Kasumi-1 (cell line): ENCODE measurements at regions not wholly inside any gene's neighbourhood (a gene's known extent, or its start where the extent isn't known, plus 50 kb on each side); places are given as distances from the start of the nearest gene placed in this dataset.
"Not testable (repeated sequence)": the region's sequence is repeated elsewhere in the genome, so short reads cannot be mapped to it uniquely, and the experiment has no call there.

Source experiments
- DNase-seq, 2 experiments: peaks; one replicate each; lab custom pipeline; 2025; lab: John Stamatoyannopoulos, UW

DNA sequence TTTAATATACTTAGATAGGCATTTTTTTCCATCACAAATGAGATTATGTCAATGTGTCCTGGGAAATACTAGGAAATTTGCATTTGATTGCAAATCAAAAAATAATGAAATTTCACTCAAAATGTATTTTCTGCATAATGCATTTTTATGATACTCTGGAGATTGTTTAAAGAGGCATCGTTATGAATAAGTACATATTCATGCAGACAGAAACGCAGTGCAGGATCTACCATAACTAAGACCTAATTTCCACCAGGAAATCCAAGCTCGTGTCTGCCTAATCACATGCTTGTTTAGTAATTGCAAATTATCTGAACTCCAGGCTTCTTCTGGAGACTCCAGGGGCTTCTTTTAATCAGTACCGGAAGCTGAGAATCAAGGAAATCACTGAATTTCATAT lies 163.5 kb upstream of the MXRA5 start:
- no peak for DNase-seq

DNA sequence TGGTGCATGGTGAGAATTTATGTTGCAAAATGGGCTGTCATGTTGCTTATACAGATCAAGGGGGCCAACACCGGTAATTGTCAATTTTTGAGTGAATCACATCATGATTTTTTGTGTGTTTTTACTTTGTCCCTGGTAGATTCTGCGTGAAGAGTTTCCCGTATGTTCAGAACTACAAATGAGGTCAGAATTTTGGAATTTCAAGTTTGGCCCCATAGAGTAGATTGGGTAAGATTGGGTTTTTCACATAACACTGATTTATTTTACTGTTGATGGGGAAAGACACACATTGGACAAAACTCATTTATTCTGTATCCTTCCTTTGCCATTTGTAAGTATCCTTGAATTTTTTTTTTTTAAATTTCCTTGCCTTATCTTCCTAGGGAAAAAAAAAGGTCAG lies 158.5 kb upstream of the MXRA5 start:
- no peak for DNase-seq

DNA sequence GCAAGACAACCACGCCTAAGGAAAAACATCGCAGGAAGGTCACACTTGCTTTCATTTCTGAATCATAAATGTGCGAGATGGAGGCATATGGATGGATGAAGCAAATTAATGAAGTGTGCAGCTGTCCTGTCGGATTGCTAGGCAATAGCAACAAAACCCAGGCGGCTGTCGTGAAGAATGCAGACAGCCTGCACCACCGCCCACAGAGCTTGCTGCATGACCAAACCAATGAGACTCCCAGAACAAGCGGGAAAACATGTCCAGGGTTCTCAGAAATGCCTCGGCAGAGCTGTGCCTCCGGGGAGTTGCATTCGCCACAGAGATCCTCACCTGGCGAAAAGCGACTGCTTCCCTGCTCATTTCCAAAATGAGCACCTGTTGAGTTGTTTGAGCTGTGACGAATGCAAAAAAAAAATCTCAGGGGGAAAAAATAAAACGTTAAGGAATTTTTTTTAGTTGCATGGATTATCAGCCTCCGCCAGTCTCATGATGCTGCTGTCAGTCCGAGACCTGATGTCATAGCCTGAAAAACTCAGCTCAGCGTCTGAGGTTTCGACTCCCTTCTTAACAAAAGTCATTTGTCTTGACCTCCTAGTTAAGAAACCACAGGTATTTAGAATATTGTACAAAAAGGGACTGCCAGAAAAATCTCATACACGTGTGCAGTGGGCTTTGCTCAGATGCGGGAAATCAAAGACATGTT lies 155.5 kb upstream of the MXRA5 start:
- DNase-seq = no peak

DNA sequence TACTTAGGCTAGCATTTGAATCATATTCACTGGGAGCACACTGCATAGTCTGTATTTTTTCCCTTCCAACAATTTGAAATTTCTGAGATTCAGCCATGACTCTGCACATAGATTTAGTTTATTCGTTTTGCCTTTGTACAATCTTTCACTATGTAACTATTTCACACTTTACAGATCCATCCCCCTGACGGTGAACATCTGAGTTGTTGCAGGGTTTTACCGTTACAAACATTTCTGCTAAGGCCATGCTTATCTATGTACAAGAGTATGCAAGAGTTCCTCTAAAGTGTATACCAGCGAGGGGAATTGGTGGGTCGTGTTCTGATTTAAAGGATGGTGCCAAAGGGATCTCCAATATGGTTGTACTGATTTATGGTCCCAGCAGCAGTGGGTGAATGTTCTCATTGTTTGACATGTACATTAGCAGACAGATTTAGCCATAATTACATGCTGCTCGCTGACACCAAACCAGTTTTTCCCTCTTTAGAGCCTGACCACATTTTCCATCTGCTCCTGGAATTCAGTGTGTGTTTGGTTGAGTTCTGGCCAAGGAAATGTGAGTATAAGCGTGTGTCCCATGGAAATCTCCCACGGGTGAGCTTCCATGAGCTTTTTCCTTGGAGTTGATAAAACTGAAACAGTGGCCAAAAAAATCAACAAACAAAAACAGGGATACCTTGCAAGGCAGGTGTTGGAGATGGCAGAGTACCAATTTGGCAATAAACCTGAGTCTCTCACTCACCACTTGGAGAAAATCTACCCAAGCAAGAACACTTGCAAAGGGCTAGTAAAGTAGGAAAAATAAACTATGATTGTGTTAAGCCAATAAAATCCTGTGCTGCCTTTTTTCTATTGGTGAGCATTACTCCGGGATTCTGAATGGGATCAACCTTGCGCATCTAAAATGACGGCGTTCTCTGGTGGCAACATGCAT lies 149.7 kb upstream of the MXRA5 start:
- DNase-seq = not testable (repeated sequence)

DNA sequence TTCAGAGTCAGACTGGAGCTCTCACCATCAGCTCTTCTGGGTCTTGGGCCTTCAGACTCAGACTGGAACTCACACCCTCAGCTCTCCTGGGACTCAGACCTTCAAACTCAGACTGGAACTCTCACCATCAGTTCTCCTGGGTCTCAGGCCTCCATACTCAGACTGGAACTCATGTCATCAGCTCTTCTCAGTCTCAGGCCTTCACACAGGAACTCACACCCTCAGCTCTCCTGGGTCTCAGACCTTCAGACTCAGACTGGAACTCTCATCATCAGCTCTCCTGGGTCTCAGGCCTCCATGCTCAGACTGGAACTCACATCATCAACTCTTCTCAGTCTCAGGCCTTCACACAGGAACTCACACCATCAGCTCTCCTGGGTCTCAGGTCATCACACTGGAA lies 147.2 kb upstream of the MXRA5 start:
- no peak for DNase-seq

DNA sequence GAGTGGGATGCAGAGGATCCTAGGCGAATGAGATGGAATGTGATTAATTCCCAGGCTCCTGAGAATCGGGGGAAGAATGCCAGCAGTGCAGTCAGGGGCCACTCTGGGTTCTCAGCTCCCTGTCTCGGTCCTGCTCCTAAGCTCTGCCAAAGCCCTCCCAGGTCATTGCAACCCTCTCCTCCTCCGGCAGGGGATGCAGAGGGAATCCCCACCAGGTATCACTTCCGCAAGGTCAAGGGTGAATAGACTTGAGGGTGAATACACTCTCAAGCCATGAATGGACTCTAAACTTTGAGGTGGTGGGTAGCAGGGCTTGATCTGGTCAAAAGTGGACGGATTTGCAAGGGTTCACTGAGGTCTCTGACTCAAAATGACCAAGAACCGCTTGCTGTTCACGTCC lies 139.3 kb upstream of the MXRA5 start:
- no peak for DNase-seq

DNA sequence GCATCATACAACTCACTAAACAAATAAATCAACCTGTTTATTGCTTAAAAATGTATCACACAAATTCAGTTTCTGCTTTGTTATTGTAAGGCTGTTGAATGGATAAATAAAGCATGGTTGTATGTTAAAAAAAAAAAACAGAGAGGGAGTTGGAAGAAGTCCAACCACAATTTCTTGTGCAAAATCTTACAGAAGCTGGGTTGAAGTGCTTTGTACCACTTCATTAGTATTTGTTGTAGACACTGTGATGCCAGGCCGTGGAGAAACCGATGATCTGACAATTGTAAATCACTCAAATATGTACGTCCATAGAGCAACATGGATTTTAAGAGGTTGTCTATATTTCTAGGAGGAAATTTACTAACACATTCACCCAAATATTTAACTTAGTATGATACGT lies 132.6 kb upstream of the MXRA5 start:
- no peak for DNase-seq

DNA sequence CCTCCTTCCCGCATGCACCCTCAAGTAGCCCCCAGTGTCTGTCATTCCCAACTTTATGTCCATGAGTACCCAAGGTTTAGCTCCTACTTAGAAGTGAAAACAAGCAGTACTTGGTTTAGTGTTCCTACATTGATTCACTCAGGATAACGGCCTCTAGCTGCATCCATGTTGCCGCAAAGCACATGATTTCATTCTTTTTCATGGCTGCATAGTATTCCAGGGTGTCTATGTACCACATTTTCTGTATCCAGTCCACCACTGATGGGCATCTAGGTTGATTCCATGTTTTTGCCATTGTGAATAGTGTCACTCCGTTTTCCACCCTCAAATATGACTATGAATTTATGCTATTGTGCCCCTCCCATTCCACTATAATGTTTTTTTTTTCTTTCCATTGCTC lies 130.5 kb upstream of the MXRA5 start:
- DNase-seq = no peak

DNA sequence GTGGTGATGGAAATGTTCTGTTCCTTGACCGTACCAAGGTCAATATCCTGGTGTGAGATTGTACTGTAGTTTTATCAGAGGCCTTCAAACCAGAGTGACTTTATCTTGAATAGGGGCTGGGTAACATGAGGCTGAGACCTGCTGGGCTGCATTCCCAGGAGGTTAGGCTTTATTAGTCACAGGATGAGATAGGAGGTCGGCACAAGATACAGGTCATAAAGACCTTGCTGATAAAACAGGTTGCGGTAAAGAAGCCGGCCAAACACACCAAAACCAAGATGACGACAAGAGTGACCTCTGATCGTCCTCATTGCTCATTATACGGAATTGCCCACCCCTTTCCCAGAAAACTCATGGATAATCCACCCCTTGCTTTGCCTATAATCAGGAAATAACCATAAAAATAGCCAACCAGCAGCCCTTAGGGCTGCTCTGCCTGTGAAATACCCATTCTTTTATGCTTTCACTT lies 123.8 kb upstream of the MXRA5 start:
- not testable (repeated sequence) for DNase-seq

DNA sequence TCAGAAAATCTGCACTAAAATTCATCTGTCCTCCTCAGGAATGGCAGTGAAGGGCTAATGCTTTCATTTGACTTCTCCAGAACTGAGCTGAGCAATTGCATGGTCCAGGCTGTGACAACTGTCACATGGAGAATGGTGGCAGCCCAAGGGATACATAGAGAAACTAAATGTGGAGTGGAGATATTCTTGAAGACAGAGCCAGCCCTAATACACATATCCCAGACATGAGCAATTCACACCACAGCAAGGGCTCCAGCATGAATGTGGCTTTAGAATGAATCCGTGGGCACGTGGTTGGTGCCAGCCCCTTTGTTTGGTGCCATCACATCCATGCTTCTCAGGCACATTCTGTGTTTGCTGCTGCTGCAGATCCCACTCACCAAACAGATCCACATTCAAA lies 121.6 kb upstream of the MXRA5 start:
- DNase-seq = no peak

DNA sequence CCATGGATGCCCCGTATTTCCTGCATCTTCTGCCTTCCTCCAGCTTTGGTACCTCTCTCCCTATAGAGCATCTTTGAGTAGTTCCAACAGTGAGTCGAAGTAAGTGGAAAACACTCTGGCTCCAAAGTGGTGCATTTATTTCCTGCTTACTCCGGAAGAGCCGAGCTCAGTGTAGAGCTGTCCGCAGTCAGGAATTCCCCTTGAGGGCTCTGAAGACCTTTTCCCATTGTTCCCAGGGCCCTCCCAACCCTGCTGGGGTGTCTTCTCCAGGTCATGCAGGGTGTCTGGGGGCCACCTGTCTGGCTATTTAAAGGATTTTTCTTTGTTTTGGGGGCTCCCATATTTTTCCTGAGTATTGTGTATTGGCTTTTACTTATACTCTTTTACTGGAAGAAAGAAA lies 118.6 kb upstream of the MXRA5 start:
- no peak for DNase-seq

DNA sequence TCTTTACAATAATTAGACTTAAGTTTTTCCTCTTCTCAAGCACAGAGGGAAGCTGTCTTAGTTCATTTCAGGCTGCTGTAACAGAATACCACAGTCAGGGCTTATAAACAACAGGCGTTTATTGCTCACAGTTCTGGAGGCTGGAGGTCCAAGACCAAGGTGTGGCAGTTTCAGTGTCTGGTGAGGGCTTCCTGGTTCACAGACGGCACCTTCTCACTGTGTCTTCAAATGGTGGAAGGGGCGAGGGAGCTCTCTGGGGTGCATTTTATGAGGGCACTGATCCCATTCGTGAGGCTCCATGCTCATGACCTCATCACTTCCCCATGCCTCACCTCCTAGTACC lies 115.7 kb upstream of the MXRA5 start:
- DNase-seq = no peak

DNA sequence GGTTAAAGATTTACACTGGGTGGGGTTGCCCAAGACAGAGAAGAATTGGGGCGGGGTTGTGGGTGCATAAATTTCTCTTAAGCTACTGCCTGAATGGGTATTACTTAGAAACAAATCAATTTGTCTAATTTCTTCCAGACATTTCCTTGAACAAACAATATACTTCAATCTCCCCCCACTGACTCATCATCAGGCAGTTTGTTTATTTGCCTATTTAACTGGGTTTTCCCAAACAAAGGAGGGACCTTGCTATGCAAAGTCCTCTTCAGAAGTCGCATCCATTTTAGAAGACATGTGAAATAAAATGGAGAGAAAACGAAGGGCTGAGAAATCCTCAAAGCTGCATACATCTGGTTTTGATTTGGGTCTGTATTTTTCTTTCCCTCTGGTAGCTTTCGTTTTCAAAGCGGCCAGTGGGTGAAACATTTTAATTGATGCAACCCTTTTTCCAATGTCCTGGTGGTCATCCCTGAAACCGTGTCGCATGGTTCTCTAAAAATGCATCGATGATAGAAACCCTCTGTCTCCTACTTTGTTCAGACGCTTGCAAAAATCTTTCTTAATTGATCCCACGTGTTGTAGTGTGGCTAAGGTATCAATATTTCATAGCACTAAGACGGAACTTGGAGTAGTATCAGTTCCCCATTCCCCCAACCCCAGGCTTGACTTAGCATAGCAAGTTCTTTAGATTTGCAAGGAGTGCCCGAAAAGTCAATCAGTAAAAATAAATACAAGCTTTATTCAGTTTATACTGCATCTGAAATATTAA lies 115.1 kb upstream of the MXRA5 start:
- DNase-seq = no peak

DNA sequence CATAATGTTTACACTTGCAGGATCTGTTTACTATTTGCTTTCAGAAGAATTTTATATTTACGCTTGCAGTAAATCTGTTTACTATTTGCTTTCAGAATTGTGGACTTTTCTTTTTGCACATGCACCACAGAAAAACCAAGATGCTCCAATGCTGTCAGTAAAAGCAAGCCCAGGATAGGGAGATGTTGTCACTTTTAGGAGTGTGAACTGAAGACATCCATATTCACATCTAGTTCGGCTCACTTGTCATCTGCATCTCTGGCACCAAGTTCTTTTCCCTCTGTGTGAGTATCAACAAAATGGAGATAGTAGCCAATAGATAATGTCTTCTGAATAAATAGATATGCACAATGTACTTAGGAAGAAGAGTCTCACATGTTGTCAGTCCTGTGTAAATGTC lies 109.3 kb upstream of the MXRA5 start:
- no peak for DNase-seq

DNA sequence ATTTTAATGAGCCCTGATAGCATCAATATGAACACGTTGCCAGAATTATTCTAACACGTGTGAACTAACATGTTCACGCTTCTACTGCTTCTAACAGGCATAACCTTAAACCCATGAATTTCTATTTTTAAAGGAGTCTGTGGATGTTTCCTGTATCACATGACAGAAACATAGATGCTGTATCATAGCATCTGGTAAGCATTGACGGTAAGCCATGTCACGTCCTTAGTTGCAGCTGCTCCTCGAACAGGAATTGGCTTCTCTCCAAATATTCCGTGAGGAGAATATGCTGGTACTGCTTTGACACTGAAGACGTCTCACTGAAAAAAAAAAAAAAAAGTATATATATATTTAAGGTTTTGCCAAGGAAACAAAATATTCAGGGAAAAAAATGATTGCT lies 105.1 kb upstream of the MXRA5 start:
- no peak for DNase-seq

DNA sequence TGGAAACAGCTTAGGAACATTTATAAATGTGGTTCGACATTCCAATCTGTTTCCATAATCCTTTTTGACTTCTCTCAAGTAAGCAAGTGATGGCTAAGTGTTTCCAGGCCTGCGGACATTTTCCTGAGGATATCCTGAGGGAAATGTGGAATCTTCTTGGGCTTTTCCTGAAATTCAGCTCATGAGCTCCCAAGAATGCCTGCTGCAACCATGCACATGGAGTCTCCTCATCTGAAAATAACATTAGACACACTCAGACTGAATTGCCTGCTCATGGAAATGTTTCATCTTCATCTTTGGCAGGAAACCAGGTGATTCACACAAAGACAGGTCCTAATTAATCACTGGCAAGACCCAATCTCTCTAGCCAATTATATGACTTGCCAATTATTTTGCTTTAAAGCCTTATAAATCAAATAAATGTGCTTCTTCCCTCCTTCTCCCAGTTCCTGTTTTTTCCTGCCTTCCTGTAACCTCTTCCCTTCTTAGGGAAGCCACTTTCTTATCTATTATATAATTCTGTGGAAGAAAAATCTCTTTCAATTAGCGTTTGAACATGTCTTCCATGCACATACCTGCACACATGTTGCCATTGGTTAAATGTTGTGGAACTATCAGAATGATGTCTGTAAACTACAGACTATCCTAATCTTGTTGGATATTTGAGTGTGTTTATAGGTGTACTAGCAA lies 104.6 kb upstream of the MXRA5 start:
- no peak for DNase-seq

DNA sequence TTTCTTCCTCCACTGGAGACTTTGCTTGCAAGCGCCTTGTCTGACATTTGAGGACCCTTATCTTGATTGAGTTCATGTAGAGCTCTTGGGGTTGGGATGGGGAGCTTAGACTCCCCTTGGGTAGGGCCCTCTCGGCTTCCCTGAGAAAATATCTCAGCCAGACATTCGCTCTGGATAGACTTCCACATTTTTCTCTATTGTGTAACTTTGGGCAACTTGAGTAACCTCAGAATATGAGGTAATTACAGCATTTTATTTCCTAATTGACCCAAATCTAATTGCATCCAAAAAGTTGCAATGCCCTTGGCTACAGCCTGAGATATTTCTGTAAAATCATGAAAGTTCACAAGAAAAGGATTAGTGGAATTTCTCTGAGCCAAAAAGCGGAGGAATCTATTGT lies 102.8 kb upstream of the MXRA5 start:
- DNase-seq = no peak

DNA sequence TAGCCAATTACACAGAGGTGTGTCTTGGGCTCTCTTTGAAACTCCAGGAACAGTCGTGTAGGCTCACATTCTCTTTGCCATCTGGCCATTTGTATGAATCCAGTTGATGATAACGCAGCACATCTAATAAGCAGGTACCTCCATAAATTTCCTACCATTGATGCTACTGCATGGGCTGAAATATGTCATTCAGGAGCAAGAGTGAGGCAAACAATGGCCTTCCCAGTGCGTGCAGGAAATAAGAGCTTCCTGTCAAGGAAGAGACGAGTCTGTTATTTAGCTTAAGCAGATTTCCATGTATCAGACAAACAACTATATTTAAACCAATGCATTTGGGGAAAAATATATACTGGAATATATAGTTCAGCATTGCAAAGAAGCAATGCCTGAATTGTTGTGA lies 102.1 kb upstream of the MXRA5 start:
- DNase-seq = no peak

DNA sequence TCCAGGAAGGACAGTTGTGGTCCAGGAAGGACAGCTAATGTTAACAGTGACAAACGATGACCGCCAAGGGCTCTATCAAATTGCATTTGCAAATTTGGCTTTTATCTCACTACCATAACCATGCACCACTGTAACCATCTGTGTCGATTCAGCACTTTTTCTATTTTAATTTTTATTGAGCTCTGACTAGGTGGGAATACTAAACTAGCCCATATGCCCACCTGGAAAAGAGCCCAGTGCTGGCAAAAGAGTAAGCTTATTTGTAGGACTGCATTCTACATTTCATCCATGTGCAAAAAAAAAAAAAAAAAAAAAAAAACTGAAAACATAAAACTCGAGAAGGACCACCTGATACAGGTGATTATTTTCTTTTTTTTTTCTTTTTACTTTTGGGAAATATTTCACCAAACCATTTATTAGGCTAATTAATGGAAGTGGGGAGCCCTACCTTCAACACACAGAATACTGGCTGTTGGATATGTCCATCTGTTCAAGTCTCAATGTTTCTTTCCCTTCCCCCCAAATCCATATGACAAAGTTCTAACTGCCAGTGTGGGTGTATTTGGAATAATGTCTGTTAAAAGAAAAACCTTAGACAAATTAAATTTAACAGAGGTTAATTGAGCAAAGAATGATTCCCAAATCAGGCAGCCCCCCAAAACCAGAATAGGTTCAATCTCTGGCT lies 99.5 kb upstream of the MXRA5 start:
- no peak for DNase-seq

DNA sequence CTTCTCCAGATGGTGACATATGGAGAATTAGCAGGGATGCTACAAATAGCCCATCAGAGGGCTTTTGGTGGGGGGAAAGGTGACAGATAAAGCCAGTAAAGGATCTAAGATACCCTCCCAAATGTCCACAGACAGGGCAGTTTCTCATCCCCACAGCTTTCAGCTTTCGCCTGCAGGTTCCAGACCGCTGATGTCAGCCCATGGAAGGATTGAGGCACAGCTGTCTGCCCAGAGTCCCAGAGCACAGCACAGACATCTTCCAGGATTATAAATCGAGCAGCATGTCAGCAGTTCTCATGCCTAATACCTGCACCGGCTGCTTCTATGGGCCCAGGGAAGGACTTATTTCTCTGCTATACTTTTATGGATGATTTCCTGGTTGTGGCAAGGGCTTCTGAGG lies 96.7 kb upstream of the MXRA5 start:
- no peak for DNase-seq

DNA sequence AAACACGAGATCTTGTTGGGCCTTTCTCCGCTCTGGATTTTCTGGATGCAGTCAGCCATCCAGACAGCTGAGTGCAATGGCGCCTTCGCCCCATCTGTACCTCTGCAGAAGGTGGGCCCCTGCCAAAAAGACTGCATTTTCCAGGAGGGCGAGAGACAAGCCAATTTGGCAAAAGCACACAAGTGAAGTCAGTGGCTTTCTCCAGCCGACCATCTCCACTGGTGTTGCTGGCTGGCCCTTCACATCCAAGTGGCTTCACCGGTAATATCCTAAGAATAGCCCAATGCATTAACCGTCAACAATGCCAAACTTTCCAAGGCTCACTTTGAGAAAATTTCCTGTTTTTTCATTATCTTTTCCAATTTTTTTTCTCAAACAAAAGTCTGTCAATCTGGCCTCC lies 96.2 kb upstream of the MXRA5 start:
- no peak for DNase-seq

DNA sequence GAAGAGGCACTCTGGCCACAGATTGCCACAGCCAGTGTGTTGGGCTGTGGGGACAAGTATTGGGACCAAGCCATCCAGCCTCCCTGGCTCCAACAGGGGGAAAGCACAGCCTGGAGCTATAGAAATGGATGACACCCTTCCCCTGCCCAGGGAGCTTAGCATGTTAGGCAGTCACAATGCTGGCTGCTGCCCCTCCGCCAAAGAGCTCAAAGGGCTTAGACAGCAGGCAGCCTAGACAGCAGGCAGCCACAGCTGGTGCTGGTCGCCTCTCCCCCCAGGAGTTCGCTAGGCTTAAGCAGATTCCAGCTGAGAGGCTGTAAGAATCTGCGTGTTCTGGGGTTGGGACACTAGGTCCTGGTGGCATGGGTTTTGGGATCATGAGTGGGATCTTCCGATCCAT lies 94.5 kb upstream of the MXRA5 start:
- DNase-seq = no peak
